Smooth muscle cell of the brain vasculature (primary cell): ENCODE measurements at regions not wholly inside any gene's neighbourhood (a gene's known extent, or its start where the extent isn't known, plus 50 kb on each side); places are given as distances from the start of the nearest gene placed in this dataset.

Experiments
- DNase-seq: peaks from one replicate; pipeline ENCODE4 v3.0.0-alpha.2; 2012; ENCODE audit warnings: low read depth, low spot score

- no peak for DNase-seq
These were observed 359.2 kb upstream of the PROK2 start for GRCh38 chr3:72143966-72144717.

DNA sequence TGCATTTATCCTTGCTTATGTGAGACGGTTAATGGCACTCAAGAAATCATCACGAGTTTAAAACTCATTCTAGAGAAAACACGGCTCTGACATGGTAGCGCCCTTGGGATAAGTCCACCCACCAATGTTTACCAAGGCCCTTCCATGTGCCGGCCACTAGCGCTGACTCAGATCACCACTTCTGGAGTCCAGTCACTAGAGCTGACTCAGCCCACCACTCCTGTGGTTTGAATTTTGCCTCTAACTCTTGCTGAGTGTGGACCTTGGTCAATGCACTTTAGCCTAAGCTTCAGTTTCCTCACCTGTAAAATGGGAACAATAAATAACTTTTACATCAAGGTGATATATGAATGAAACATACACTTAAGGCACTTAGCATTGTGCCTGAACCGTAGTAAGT, 358.4 kb upstream of the PROK2 start:
- no peak for DNase-seq

DNA sequence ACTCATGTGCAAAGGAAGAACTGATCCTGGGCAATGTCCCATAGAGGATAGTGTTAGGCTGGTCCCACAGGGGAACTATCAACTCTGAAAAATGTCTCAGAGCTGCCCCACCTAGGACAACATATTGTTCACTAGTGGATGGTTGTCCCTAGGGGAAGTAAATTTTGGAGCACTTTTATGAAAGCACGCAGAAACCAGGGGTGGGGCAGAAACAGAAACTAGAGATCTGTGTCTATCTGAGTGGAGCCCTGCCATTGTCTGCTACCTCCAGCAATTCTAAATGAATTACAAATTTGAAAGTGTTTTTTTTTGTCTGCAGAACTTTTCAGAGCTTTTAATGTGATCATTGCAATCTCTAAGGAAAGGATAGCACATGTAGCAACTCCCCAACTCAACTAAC, 357.1 kb upstream of the PROK2 start:
- no peak for DNase-seq

DNA sequence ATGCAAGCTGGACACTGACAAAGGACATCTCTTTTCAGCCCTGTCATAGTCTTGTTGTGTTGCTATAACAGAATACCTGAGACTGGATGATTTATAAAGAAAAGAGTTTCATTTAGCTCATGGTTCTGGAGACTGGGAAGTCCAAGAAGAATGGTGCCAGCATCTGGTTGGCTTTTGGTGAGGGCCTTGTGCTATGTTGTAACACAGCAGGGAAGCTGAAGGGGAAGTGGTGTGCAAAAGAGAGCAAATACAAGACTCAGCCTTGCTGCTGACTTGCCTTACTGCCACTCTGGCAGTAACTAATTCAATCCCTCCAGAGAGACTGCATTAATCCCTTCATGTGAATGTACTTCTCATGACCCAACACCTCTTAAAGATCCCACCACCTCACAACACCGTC, 356.3 kb upstream of the PROK2 start:
- no peak for DNase-seq

DNA sequence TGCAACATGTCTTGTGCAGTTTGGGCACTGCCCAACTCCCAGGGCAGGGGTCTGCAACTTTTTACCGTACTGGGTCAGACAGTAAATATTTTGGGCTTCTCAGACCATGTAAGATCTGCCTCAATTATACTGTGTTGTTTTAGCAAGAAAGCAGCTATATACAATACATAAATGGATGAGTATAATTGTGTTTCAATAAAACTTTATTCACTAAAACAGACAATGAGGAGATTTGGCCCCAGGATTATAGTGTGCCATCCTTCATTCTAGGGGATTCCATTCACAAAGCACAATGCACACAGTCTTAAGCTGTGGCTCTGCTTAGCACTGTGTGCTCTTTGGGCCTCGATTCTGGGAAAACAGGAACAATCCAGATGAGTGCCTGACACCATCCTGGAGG, 354.4 kb upstream of the PROK2 start:
- DNase-seq, result no peak

DNA sequence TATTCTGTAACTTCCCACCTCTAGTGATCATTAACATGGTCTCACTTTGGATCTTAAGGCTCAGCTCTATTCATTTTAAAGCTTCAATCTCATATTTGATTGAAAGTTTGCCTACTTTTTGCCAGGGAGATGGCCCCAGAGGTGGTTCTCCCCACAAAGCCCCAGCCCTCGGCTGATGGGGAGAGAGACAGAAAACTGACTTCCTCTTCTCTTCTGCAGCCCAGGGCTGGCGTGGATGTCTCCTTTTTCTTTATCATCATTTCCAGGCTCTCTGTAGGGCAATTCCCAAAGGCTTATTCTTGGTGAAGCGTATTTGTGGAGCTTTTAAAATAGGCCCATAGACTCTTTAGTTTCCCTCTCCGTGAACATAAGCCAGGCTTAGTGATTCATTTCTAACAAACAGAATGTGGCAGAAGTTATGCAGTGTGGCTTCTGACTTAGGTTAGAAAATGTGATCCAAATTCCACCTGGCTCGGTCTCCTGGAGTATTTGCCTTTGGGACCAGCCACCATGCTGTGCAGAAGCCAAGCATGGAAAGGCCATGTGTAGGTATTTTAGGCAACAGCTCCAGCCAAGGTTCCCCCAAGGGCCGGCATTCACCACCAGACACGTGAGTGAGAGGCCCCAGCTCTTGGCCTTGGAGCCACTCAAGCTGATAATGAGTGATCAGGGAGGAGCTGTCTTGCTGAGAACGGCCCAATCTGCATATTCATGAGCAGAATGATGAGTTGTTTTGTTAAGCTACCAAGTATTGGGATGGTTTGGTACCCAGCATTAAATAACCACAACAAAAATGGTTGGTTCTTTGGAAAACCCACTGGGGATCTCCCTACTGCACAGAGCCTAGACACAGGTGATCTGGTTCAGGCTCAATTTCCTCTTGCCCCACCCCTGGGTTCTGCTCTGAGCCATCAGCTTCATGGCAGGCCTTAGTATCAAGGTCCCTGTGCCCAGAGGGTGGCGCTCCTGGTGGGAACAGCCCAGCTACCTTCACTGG, 353.2 kb upstream of the PROK2 start:
- DNase-seq, result no peak

GRCh38 chr3:72135636-72136035, 350.7 kb upstream of the PROK2 start:
- no peak for DNase-seq

DNA sequence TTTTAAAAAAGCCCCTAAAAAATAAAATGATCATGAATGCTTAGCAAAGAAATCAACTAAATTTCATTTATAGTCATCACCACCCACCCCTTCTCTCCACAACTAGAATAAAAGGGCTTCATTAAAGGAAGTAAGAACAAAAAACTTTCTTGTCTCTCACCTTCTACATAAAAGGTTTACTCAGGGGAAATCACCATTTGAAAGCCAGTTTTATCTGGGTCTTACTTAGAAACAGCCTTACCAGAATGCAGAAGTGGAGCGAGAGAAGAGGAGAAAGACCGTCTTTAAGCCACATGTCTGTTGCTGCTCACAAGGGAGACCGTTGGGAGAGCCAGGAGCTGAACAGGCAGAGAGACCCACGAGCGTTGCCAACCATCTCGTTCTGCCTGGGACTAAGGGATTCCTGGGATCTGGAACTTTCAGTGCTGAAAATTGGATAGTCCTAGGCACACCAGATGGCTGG, 350.1 kb upstream of the PROK2 start:
- DNase-seq, result no peak

DNA sequence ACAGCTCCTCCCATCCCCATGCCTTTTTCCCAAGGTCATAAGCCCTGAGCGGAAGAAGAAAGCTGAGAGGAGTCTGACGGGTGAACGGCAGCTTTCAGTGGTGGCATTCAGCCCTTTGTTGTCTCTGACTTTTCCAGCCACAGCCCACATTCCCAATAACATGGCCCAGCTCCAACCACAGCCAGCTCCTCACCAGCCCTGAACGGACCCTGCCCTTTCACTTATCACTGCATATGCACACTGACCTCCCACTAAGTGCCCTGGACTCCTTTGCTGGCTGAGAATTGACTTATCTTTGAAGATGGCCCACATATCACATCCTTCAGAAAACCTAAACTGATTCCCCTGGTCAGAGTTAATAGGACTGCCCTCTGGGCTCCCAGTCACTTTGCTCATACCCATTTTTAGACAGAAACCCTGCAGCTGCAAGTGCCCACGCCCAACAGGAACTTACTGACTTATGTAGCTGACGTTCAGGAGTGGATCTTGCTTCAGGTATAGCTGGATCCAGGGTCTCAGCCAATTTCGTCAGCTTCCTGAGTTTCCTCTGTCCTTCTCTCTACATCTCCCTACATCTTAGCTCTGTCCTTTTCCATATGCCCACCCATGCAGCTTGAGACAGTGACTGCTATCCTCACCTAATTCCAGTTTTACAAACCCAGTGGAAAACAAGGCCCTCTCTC, 348.5 kb upstream of the PROK2 start:
- DNase-seq, result no peak

- no peak for DNase-seq
These were observed 347.0 kb upstream of the PROK2 start for GRCh38 chr3:72131899-72132298.

DNA sequence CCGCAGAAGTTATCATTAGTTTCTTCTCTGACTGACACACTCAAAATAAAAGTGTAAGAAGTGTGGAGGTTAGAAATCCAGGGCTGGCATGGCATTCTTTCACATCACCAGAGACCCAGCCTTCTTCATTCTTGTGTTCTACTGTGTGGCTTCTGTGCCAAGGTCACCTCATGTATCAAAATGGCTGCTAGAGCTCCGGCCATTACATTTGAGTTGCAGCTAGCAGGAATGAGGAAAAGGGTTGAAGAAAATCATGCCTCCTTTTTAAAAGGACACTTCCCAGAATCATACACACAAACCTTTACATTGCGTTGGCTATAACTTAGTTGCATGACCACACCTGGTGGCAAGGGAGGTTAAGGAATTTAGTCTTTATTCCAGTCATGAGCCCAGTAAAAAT, 345.6 kb upstream of the PROK2 start:
- no peak for DNase-seq

GRCh38 chr3:72129501-72130094, 344.6 kb upstream of the PROK2 start:
- DNase-seq, result no peak

- no peak for DNase-seq
These were observed 344.0 kb upstream of the PROK2 start for GRCh38 chr3:72128921-72129320.

DNA sequence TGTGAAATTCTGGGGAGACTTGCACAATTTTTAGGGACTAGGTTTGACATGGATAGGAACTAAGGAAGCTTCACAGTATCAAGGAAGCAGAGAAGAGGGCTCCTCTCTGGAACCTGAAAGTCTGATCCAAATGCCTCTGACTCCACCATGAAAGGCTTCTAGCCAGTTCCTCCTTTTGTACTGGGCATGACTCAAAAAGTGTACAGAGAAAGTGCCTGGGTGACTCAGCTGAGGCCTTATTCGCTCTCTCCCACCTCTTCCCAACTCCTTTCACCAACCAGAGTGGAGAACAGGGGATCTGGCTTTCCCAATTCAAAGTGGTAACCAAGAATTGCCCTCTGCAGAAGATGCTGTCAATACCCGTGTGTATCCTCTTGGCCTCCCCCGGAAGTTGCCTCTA, 342.9 kb upstream of the PROK2 start:
- DNase-seq, result no peak

GRCh38 chr3:72127224-72127612, 342.3 kb upstream of the PROK2 start:
- DNase-seq, result no peak

GRCh38 chr3:72126441-72127223, 341.7 kb upstream of the PROK2 start:
- DNase-seq, result no peak

- DNase-seq, result peak; percentile 62
These were observed 339.0 kb upstream of the PROK2 start for GRCh38 chr3:72123908-72124441.

GRCh38 chr3:72120806-72121778, 336.1 kb upstream of the PROK2 start:
- DNase-seq, result no peak

DNA sequence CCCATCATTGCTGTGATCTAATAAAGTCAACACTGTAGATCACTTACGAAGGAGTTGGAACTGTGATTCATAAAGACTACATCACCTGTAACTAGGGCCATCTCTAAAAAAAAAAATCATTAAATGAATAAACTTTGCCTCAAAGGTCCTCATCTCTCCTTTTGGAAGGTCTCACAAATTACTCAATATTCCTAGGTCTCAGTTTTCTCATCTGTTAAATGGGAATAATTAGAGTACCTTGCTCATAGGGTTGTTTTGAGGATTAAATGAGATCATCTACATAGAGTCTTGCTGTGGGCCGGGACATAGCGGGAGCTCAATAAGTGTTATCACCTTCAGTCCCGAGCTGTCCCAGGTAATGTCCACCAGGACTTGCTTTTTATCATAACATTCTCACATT, 335.1 kb upstream of the PROK2 start:
- no peak for DNase-seq
